SK-N-SH treated with all-trans-retinoic acid at 6 μM for 48 hours (cell line): ENCODE measurements at regions not wholly inside any gene's neighbourhood (a gene's known extent, or its start where the extent isn't known, plus 50 kb on each side); places are given as distances from the start of the nearest gene placed in this dataset.

Experiments used
- ATAC-seq: fragments of 200-7000 bp; cut with Tn5 transposase; 3 replicates; pipeline ENCODE4 v1.9.1; 2020; ENCODE audit warnings: mild to moderate bottlenecking, moderate library complexity
- ARNTL ChIP-seq: fragments of 450-650 bp; formaldehyde crosslinking; IDR thresholded peaks from 2 replicates; pipeline ENCODE4 v1.5.0; 2020; ENCODE audit warnings: low read depth, mild to moderate bottlenecking, moderate library complexity, borderline replicate concordance
- BACH2 ChIP-seq: fragments of 250-450 bp; sonication (Bioruptor Pico); IDR thresholded peaks from 2 replicates; pipeline ENCODE4 v1.9.0; 2021; ENCODE audit warnings: mild to moderate bottlenecking, borderline replicate concordance
- CREB5 ChIP-seq: fragments of 250-450 bp; sonication (Bioruptor Pico); IDR thresholded peaks from 2 replicates; pipeline ENCODE4 v1.5.1; 2020; ENCODE audit warnings: low read depth, mild to moderate bottlenecking, moderate library complexity
- CSDC2 ChIP-seq: fragments of 250-450 bp; sonication (Bioruptor Pico); IDR thresholded peaks from 2 replicates; pipeline ENCODE4 v1.5.0; 2020; ENCODE audit warnings: mild to moderate bottlenecking, moderate library complexity
- ESRRG ChIP-seq: fragments of 250-450 bp; sonication (Bioruptor Pico); IDR thresholded peaks from 2 replicates; pipeline ENCODE4 v1.6.1; 2021; ENCODE audit warnings: mild to moderate bottlenecking
- GLIS3 ChIP-seq: fragments of 250-450 bp; sonication (Bioruptor Pico); IDR thresholded peaks from 2 replicates; pipeline ENCODE4 v1.5.0; 2020; ENCODE audit warnings: mild to moderate bottlenecking, moderate library complexity
- ISL1 ChIP-seq: fragments of 250-450 bp; sonication (Bioruptor Pico); IDR thresholded peaks from 2 replicates; pipeline ENCODE4 v2.1.2; 2022; ENCODE audit warnings: mild to moderate bottlenecking, moderate library complexity
- OSR1 ChIP-seq: fragments of 250-450 bp; sonication (Bioruptor Pico); IDR thresholded peaks from 2 replicates; pipeline ENCODE4 v1.8.0; 2022; ENCODE audit warnings: moderate library complexity, mild to moderate bottlenecking, inconsistent platforms
- PATZ1 ChIP-seq: fragments of 250-450 bp; sonication (Bioruptor Pico); IDR thresholded peaks from 2 replicates; pipeline ENCODE4 v1.8.0; 2020; ENCODE audit warnings: mild to moderate bottlenecking, moderate library complexity, borderline replicate concordance
- PPARA ChIP-seq: fragments of 250-450 bp; sonication (Bioruptor Pico); IDR thresholded peaks from 2 replicates; pipeline ENCODE4 v1.5.0; 2020; ENCODE audit warnings: mild to moderate bottlenecking, borderline replicate concordance
- RARB ChIP-seq: fragments of 250-450 bp; sonication (Bioruptor Pico); IDR thresholded peaks from 2 replicates; pipeline ENCODE4 v1.8.0; 2021; ENCODE audit warnings: mild to moderate bottlenecking, moderate library complexity
- SNAI2 ChIP-seq: fragments of 250-450 bp; sonication (Bioruptor Pico); IDR thresholded peaks from 2 replicates; pipeline ENCODE4 v1.5.0; 2020; ENCODE audit warnings: mild to moderate bottlenecking, moderate library complexity
- TCF4 ChIP-seq: fragments of 250-450 bp; sonication (Bioruptor Pico); IDR thresholded peaks from 2 replicates; pipeline ENCODE4 v1.8.0; 2021; ENCODE audit warnings: mild to moderate bottlenecking, moderate library complexity, borderline replicate concordance
- TOX ChIP-seq: fragments of 250-450 bp; sonication (Bioruptor Pico); IDR thresholded peaks from 2 replicates; pipeline ENCODE4 v1.8.0; 2021; ENCODE audit warnings: mild to moderate bottlenecking, moderate library complexity, borderline replicate concordance
- ZC3H10 ChIP-seq: fragments of 250-450 bp; sonication (Bioruptor Pico); IDR thresholded peaks from 2 replicates; pipeline ENCODE4 v1.5.1; 2021; ENCODE audit warnings: mild to moderate bottlenecking, moderate library complexity
- ZFP30 ChIP-seq: fragments of 450-650 bp; formaldehyde crosslinking; IDR thresholded peaks from 2 replicates; pipeline ENCODE4 v1.5.0; 2022; ENCODE audit warnings: mild to moderate bottlenecking, moderate library complexity
- ZNF565 ChIP-seq: fragments of 450-650 bp; formaldehyde crosslinking; conservative IDR thresholded peaks from 2 replicates; pipeline ENCODE4 v1.5.0; 2020; ENCODE audit warnings: low read depth, mild to moderate bottlenecking, moderate library complexity
- ZNF70 ChIP-seq: fragments of 450-650 bp; formaldehyde crosslinking; IDR thresholded peaks from 2 replicates; pipeline ENCODE4 v1.5.0; 2020; ENCODE audit warnings: mild to moderate bottlenecking, moderate library complexity
- ZNF8 ChIP-seq: fragments of 450-650 bp; formaldehyde crosslinking; IDR thresholded peaks from 2 replicates; pipeline ENCODE4 v1.5.0; 2020; ENCODE audit warnings: mild to moderate bottlenecking, moderate library complexity
- TF ChIP-seq, protein P1 (sequence below): fragments of 250-450 bp; sonication (Bioruptor Pico); IDR thresholded peaks from 2 replicates; pipeline ENCODE4 v1.5.1; 2021; ENCODE audit warnings: mild to moderate bottlenecking, moderate library complexity
- TF ChIP-seq, protein P2 (sequence below): fragments of 250-450 bp; sonication (Bioruptor Pico); IDR thresholded peaks from 2 replicates; pipeline ENCODE4 v1.5.0; 2020; ENCODE audit warnings: mild to moderate bottlenecking, moderate library complexity
- TF ChIP-seq, protein P3 (sequence below): fragments of 250-450 bp; sonication (Bioruptor Pico); IDR thresholded peaks from 2 replicates; pipeline ENCODE4 v1.8.0; 2021; ENCODE audit warnings: low read depth, mild to moderate bottlenecking, moderate library complexity, borderline replicate concordance

DNA sequence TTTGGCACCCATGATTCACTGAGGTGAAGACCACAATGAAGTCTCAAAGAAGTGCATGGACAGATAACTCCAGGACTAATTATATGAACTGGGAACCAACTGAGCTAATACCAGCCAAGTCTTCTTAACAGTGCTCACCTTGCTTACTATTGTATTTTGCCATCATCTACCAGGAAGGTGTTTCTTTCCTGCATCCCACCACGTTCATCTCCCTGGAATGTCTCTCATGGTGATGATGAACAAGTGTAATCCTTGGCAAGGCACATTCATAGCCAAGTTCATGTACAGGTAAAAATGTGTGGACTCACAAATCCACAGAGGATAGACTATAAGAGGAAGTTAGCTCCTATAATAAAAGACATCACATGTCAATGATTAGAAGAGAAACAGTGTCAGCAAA, 489.1 kb downstream of the SMARCA1 start:
- TF ChIP-seq ISL1 (CRISPR knock-in tag) (no peak), ZNF8 (CRISPR knock-in tag) (no peak), SNAI2 (CRISPR knock-in tag) (no peak)
- TF ChIP-seq, protein P1, sequence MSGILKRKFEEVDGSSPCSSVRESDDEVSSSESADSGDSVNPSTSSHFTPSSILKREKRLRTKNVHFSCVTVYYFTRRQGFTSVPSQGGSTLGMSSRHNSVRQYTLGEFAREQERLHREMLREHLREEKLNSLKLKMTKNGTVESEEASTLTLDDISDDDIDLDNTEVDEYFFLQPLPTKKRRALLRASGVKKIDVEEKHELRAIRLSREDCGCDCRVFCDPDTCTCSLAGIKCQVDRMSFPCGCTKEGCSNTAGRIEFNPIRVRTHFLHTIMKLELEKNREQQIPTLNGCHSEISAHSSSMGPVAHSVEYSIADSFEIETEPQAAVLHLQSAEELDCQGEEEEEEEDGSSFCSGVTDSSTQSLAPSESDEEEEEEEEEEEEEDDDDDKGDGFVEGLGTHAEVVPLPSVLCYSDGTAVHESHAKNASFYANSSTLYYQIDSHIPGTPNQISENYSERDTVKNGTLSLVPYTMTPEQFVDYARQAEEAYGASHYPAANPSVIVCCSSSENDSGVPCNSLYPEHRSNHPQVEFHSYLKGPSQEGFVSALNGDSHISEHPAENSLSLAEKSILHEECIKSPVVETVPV (CRISPR knock-in tag) = no peak
- no peak for ATAC-seq

- TF ChIP-seq CSDC2 (CRISPR knock-in tag) = no peak
- TF ChIP-seq, protein P2, sequence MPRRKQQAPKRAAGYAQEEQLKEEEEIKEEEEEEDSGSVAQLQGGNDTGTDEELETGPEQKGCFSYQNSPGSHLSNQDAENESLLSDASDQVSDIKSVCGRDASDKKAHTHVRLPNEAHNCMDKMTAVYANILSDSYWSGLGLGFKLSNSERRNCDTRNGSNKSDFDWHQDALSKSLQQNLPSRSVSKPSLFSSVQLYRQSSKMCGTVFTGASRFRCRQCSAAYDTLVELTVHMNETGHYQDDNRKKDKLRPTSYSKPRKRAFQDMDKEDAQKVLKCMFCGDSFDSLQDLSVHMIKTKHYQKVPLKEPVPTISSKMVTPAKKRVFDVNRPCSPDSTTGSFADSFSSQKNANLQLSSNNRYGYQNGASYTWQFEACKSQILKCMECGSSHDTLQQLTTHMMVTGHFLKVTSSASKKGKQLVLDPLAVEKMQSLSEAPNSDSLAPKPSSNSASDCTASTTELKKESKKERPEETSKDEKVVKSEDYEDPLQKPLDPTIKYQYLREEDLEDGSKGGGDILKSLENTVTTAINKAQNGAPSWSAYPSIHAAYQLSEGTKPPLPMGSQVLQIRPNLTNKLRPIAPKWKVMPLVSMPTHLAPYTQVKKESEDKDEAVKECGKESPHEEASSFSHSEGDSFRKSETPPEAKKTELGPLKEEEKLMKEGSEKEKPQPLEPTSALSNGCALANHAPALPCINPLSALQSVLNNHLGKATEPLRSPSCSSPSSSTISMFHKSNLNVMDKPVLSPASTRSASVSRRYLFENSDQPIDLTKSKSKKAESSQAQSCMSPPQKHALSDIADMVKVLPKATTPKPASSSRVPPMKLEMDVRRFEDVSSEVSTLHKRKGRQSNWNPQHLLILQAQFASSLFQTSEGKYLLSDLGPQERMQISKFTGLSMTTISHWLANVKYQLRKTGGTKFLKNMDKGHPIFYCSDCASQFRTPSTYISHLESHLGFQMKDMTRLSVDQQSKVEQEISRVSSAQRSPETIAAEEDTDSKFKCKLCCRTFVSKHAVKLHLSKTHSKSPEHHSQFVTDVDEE = no peak
- TF ChIP-seq BACH2 (CRISPR knock-in tag) = no peak
- no peak for TF ChIP-seq PATZ1 (CRISPR knock-in tag)
- no peak for TF ChIP-seq ZFP30 (CRISPR knock-in tag)
- no peak for TF ChIP-seq ZNF565 (CRISPR knock-in tag)
- TF ChIP-seq ESRRG (CRISPR knock-in tag) = no peak
- TF ChIP-seq TCF4 = no peak
- TF ChIP-seq RARB = no peak
- TF ChIP-seq OSR1 (CRISPR knock-in tag) = no peak
- TF ChIP-seq, protein P1 (CRISPR knock-in tag) = no peak
- no peak for TF ChIP-seq ARNTL (CRISPR knock-in tag)
- no peak for TF ChIP-seq ZC3H10 (CRISPR knock-in tag)
- no peak for TF ChIP-seq ZNF70 (CRISPR knock-in tag)
- TF ChIP-seq TOX (CRISPR knock-in tag) = no peak
- TF ChIP-seq CREB5 = no peak
- TF ChIP-seq ISL1 (CRISPR knock-in tag) = no peak
- ATAC-seq = no peak
Measured at GRCh38 chrX:129026202-129026601, 497.1 kb downstream of the SMARCA1 start.

- no peak for ATAC-seq
- TF ChIP-seq GLIS3 (CRISPR knock-in tag) = no peak
- TF ChIP-seq, protein P3, sequence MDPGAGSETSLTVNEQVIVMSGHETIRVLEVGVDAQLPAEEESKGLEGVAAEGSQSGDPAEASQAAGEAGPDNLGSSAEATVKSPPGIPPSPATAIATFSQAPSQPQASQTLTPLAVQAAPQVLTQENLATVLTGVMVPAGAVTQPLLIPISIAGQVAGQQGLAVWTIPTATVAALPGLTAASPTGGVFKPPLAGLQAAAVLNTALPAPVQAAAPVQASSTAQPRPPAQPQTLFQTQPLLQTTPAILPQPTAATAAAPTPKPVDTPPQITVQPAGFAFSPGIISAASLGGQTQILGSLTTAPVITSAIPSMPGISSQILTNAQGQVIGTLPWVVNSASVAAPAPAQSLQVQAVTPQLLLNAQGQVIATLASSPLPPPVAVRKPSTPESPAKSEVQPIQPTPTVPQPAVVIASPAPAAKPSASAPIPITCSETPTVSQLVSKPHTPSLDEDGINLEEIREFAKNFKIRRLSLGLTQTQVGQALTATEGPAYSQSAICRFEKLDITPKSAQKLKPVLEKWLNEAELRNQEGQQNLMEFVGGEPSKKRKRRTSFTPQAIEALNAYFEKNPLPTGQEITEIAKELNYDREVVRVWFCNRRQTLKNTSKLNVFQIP (CRISPR knock-in tag) = no peak
- no peak for TF ChIP-seq PPARA
- TF ChIP-seq OSR1 (CRISPR knock-in tag) = no peak
- TF ChIP-seq RARB = no peak
- TF ChIP-seq ZFP30 (CRISPR knock-in tag) = no peak
- TF ChIP-seq TCF4 = no peak
- no peak for TF ChIP-seq CSDC2 (CRISPR knock-in tag)
- no peak for TF ChIP-seq ZNF70 (CRISPR knock-in tag)
- TF ChIP-seq, protein P1 (CRISPR knock-in tag) = no peak
Measured at GRCh38 chrX:129025376-129025775, 497.9 kb downstream of the SMARCA1 start.
